ENCODE measurements at regions not wholly inside any gene's neighbourhood (a gene's known extent, or its start where the extent isn't known, plus 50 kb on each side); places are given as distances from the start of the nearest gene placed in this dataset.

GRCh38 chr4:183580370-183580769, 75.5 kb downstream of the ING2 start (continued):
- TF ChIP-seq MCM2 (IDR thresholded peaks at IDR 0.05; ENCODE audit: low read depth): no peak
- TF ChIP-seq DPF2 (IDR thresholded peaks at IDR 0.05): peak; percentile 69
- TF ChIP-seq CREM (IDR thresholded peaks at IDR 0.05; ENCODE audit: low read depth): no peak
- TF ChIP-seq STAT5B (CRISPR knock-in tag; IDR thresholded peaks at IDR 0.05): no peak
- no peak for TF ChIP-seq BRF1 (IDR thresholded peaks at IDR 0.05; ENCODE audit: borderline replicate concordance, extremely low read depth, insufficient read length)
- no peak for TF ChIP-seq HMG20B (CRISPR knock-in tag; IDR thresholded peaks at IDR 0.05)
- no peak for TF ChIP-seq CEBPG (CRISPR knock-in tag; IDR thresholded peaks at IDR 0.05)
- TF ChIP-seq CEBPG (tag; conservative IDR thresholded peaks at IDR 0.05 in 1 of 2, IDR thresholded peaks at IDR 0.05 in 1 of 2): no peak

- peak overlapping the region; percentile 1; the same call in 1 of the 2 replicates for H2AFZ ChIP-seq (ENCODE audit: low read depth, low read length)
- H3K9ac ChIP-seq (ENCODE audit: insufficient read depth in 1 of 2, low read depth in 2 of 2, low read length in 2 of 2): no peak overlapping the region
- CTCF ChIA-PET (ENCODE audit: low intra/inter-chr PET ratio): no interaction called here
- DNase-seq (ENCODE audit: extremely low read depth in 1 of 4, low spot score in 3 of 4) (no peak), ATAC-seq (no peak), FAIRE-seq (no peak)
- TF ChIP-seq SOX6 (IDR thresholded peaks at IDR 0.05): no peak
- 0 out of 2 replicates have a peak, but pooled peaks have one; percentile 9 for TF ChIP-seq ZNF512 (tag; IDR thresholded peaks at IDR 0.05)
- TF ChIP-seq HDAC6 (IDR thresholded peaks at IDR 0.05; ENCODE audit: low read depth, low read length): no peak
- H3K27me3 ChIP-seq (ENCODE audit: control insufficient read depth in 2 of 2, insufficient read depth in 2 of 2, low read length in 2 of 2): no peaks in the 10 kb centered on the region
- no peak overlapping the region for H3K4me3 ChIP-seq
- no peaks in the 10 kb centered on the region for H3K9me3 ChIP-seq (replicated peaks; ENCODE audit: control insufficient read depth, insufficient read depth, low read depth, low read length)
- H3K79me2 ChIP-seq (ENCODE audit: control insufficient read depth, insufficient read depth, low read length): no peaks in the 10 kb centered on the region
- no peaks in the 10 kb centered on the region for H3K36me3 ChIP-seq (ENCODE audit: control insufficient read depth, insufficient read depth, low read length)
- intact Hi-C loops (cut with micrococcal nuclease): no loop called here
- H3K27ac ChIP-seq (ENCODE audit: extremely low read depth, low read depth, low read length): no peak overlapping the region
- no peaks in the 10 kb centered on the region for H4K20me1 ChIP-seq (replicated peaks; ENCODE audit: control insufficient read depth, insufficient read depth, low read length)
- H3K4me2 ChIP-seq (ENCODE audit: insufficient read depth, low read length): no peak overlapping the region
- H3K4me1 ChIP-seq (replicated peaks in 1 of 2; ENCODE audit: control insufficient read depth in 2 of 2, insufficient read depth in 2 of 2, low read length in 2 of 2): peaks cover 0 to 4% of the 10 kb centered on the region in 2 experiments; a peak in 1 of 5 replicates
- BruUV-seq (replicated peaks): no TSS peak
- in situ Hi-C loops (cut with MboI): no loop called here
- POLR2A ChIA-PET: no interaction called here
- no peaks in the 10 kb centered on the region for H3K9me1 ChIP-seq (ENCODE audit: control insufficient read depth, insufficient read depth, low read length)
Observed at GRCh38 chr4:183580849-183581248, 76.0 kb downstream of the ING2 start.
